ENCODE measurements at regions not wholly inside any gene's neighbourhood (a gene's known extent, or its start where the extent isn't known, plus 50 kb on each side); places are given as distances from the start of the nearest gene placed in this dataset.

- DNase-seq (ENCODE audit: low read depth) = no peak
- no peak for TF ChIP-seq CTCF (conservative IDR thresholded peaks at IDR 0.05; ENCODE audit: low read length)
- no peak overlapping the region for H3K4me3 ChIP-seq (ENCODE audit: low read length)
These were observed 2144.2 kb upstream of the AGA start for GRCh38 chr4:179586460-179586859.

GRCh38 chr4:179595671-179596410 is 2153.6 kb upstream of the AGA start:
- TF ChIP-seq CTCF (conservative IDR thresholded peaks at IDR 0.05; ENCODE audit: low read length) = no peak
- DNase-seq (ENCODE audit: low read depth) = no peak
- no peak overlapping the region for H3K4me3 ChIP-seq (ENCODE audit: low read length)

- TF ChIP-seq CTCF (conservative IDR thresholded peaks at IDR 0.05; ENCODE audit: low read length) = no peak
- DNase-seq (ENCODE audit: low read depth) = no peak
- no peak overlapping the region for H3K4me3 ChIP-seq (ENCODE audit: low read length)
These were observed 2154.4 kb upstream of the AGA start for GRCh38 chr4:179596621-179597020.

- H3K4me3 ChIP-seq (ENCODE audit: low read length) = no peak overlapping the region
- TF ChIP-seq CTCF (conservative IDR thresholded peaks at IDR 0.05; ENCODE audit: low read length) = no peak
- DNase-seq (ENCODE audit: low read depth) = no peak
These were observed 2155.1 kb upstream of the AGA start for GRCh38 chr4:179597301-179597700.

- DNase-seq (ENCODE audit: low read depth) = no peak
- H3K4me3 ChIP-seq (ENCODE audit: low read length) = no peak overlapping the region
- TF ChIP-seq CTCF (conservative IDR thresholded peaks at IDR 0.05; ENCODE audit: low read length) = no peak
These were observed 2159.4 kb upstream of the AGA start for GRCh38 chr4:179601671-179602070.

GRCh38 chr4:179605196-179605595 is 2163.0 kb upstream of the AGA start:
- DNase-seq (ENCODE audit: low read depth) = no peak
- no peak overlapping the region for H3K4me3 ChIP-seq (ENCODE audit: low read length)
- no peak for TF ChIP-seq CTCF (conservative IDR thresholded peaks at IDR 0.05; ENCODE audit: low read length)

- no peak overlapping the region for H3K4me3 ChIP-seq (ENCODE audit: low read length)
- no peak for DNase-seq (ENCODE audit: low read depth)
- TF ChIP-seq CTCF (conservative IDR thresholded peaks at IDR 0.05; ENCODE audit: low read length) = no peak
These were observed 2164.8 kb upstream of the AGA start for GRCh38 chr4:179607003-179607402.
